COR-L47 (cell line): ENCODE measurements at regions not wholly inside any gene's neighbourhood (a gene's known extent, or its start where the extent isn't known, plus 50 kb on each side); places are given as distances from the start of the nearest gene placed in this dataset.

Experiments used
- DNase-seq: peaks from one replicate; lab custom pipeline; 2025; lab: John Stamatoyannopoulos, UW

- no peak for DNase-seq
Measured at GRCh38 chr10:131736321-131736980, 164.4 kb upstream of the PPP2R2D start.

DNA sequence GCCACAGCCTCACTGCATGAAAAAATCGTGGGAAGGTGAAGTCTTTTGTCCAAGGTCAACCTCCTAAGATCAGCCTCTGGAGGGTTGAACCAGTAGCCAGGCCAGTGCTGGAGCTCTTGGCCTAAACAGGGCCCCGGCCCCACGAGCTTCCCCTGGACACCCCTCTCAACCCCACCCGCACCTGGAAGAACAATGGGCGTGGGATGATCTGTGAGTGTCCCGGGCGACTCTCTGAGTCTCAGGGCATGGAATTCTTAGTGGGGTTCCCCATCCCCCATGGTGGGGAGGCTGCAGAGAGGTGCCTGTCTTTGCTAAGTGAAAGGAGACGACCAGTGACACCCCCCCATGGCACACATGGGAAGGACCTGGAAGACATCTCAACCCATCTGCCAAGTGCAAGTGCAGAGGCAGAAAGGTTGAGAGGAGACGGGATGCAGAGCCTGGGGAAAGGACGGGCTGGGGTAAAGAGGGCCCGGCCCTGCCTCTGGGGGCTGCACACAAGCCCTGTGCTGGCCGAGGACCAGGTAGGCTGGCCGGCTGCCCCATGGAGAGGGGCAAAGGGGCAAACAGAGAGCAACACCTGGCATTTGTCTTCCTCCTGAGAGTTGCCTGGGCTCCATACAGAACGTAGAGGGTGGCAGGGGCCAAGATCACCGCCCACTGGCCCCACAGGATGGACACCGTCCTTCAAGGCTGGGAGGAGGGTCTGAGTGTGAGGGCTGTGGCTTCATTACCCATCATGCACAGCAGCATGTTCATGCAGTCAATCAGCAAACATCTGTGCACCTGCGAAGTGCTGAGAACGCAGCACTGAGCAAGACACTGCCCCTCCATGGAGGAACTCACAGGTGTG is 163.0 kb upstream of the PPP2R2D start:
- DNase-seq = no peak

- no peak for DNase-seq
Measured at GRCh38 chr10:131738396-131738735, 162.4 kb upstream of the PPP2R2D start.

DNA sequence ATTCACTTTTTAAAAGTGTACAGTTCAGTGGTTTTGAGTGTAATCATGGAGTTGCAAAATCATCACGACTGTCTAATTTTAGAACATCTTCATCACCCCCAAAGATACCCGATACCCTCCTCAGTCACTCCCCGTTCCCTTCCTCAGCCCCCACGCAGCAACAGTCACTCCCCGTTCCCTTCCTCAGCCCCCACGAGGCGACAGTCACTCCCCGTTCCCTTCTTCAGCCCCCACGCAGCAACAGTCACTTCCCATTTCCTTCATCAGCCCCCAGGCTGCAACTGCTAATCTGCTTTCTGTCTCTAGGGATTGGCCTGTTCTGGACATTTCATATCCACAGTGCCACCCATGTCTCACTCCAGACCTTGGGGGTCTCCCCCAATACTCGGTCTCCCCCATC is 161.6 kb upstream of the PPP2R2D start:
- no peak for DNase-seq

GRCh38 chr10:131742500-131742951 is 158.3 kb upstream of the PPP2R2D start:
- no peak for DNase-seq

GRCh38 chr10:131743190-131744151 is 157.3 kb upstream of the PPP2R2D start:
- DNase-seq = no peak

DNA sequence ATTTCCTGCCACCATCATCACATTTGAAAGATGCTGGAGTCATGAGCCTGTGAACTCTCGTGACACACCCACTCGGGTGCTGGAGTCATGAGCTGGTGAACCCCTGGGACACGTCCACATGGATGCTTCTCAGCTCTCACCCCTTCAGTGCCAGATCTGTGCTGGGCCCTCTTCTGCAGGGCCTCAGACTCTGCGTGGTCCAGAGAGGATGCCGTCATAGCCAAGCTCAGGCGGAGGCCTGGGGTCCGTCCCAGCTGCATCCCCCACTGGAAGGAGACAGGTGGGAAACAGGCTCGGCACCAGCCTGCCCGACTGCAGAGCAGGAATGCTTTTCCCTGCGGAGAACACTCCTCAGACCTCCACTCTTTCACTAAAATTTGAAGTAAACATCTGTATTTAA is 156.5 kb upstream of the PPP2R2D start:
- DNase-seq = no peak

DNA sequence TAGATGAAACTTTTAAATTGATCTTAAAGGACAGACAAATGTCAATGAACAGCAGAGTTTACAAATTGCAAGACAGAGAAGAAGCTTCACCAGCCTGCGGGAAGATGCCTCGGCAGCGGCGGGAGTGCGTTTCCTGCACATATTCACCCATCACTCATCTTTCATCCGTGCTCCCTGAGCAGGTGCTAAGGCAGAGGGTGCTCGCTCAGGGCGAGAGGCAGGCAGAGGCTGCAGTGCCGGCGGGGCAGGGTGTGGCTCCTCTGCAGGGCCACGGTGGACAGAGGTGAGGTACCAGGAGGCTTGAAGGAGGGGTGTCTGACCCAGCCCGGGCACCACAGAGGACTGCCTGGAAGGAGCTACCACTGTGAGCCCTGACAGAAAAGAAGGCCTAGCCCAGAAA is 155.2 kb upstream of the PPP2R2D start:
- no peak for DNase-seq

- DNase-seq = no peak
Measured at GRCh38 chr10:131746241-131746711, 154.5 kb upstream of the PPP2R2D start.

- no peak for DNase-seq
Measured at GRCh38 chr10:131746785-131747184, 154.0 kb upstream of the PPP2R2D start.

- no peak for DNase-seq
Measured at GRCh38 chr10:131747251-131747650, 153.6 kb upstream of the PPP2R2D start.

- no peak for DNase-seq
Measured at GRCh38 chr10:131747791-131748190, 153.0 kb upstream of the PPP2R2D start.

GRCh38 chr10:131748191-131748590 is 152.6 kb upstream of the PPP2R2D start:
- DNase-seq = no peak

DNA sequence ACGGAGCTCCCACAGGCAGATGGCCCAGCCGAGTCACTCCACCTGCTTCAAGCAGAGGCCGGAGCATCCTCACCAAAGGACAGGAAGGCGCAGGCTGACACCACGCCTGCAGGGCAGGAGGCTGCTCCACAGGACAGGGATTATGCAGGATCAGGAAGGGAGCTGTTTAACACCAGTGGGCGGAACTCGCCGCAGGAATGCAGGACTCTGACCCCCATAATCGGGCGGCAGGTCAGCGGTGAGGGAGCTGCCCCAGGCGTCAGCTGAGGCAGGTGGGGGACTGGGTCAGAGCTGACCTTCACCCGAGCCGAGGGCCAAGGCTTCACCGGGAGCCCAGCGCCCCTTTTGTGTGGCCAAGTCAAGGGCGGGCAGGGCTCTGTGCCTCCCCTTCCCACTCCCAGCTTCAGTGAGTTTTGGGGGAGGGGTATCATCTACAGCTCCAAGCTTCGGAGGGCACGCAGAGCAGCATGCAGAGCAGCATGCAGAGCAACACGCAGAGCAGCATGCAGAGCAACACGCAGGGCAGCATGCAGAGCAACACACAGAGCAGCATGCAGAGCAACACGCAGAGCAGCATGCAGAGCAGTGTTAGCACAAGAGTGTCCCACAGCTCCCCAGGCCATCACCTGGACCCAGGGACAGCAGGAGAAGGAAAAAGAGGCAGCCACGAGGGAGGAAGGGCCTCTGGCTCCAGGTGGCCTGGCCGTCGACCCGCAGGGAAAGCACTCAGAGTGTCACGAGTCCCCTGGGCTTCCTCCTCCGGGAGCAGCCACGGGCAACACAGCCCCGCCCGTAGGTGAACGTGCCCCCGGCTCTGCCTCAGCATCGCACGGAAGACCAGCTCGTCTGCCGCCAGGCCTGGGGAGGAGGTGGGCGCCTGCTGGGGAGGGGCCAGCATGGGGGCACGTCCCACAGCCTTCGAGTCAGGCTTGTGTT is 151.7 kb upstream of the PPP2R2D start:
- no peak for DNase-seq

DNA sequence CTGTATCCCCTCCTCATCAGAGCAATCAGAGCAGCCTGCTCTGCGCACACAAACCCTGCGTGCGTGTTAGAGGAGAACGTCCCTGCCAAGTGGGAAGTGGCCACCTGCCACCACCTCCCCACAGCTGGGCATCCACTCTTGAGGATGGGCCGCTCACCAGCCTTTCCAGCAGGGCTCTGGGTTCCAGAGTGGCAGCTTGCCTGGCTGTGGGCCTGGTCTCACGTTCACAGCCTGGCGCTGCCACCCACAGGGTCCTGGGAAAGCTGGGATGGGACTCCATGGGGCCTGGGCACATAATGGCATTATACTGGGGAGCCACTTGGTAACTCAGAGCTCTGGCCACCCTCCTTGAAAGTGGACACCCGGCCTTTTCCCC is 151.1 kb upstream of the PPP2R2D start:
- DNase-seq = no peak

DNA sequence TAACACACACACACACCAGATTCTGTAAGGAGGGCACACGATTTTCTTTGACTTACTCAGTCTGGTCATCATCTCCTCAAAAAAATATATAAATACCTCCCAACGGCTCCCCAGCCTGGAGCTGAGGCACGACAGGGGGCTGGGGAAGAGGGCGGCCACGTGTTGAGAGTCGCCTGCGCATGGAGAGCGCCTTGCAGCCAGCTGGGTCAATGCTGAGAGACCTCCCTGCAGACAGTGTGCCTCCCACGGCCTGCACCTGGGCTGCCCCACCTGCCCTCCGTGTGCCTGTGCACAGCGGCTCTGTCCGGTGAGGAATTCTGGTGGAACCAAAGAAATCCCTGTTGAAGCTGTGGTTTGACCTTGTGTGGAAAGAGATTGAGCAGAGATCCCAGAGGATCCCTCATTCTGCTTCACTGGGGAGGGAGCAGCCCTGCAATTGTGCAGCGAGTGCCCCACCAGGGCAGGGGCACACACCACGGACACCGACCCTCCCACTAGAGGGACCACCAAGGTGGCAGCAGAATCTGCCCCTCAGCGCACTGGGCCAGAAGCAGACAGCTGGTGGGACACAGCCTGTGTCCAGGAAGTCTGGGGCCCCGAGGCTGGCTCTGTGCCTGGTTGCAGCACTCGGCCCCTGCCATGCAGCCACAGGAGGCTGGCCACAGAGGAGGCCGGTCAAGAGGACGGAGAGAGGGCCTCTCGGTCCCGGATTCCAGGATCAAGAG is 150.5 kb upstream of the PPP2R2D start:
- no peak for DNase-seq

- no peak for DNase-seq
Measured at GRCh38 chr10:131750973-131751826, 149.6 kb upstream of the PPP2R2D start.

- no peak for DNase-seq
Measured at GRCh38 chr10:131751827-131752775, 148.7 kb upstream of the PPP2R2D start.
